WTC11 (cell line): ENCODE measurements at regions not wholly inside any gene's neighbourhood (a gene's known extent, or its start where the extent isn't known, plus 50 kb on each side); places are given as distances from the start of the nearest gene placed in this dataset.

Experiments used
- ATAC-seq: fragments of 200-7000 bp; cut with Tn5 transposase; 2 replicates; pipeline ENCODE4 v1.10.0; 2021; ENCODE audit warnings: mild to moderate bottlenecking, moderate library complexity
- CTCF ChIA-PET: fragments of 300-600 bp; sonication (Branson Sonifier 250); formaldehyde crosslinking; loops from one replicate; lab custom pipeline; 2021; ENCODE audit warnings: antibody characterized with exemption; lab: Charles Lee
- POLR2A ChIA-PET: fragments of 350-600 bp; sonication (Branson Sonifier 250); formaldehyde crosslinking; loops from one replicate; lab custom pipeline; 2021; ENCODE audit warnings: antibody characterized with exemption; lab: Charles Lee
- DNase-seq: peaks from one replicate; pipeline ENCODE4 v3.0.0; 2021; ENCODE audit warnings: low spot score
- H3K27ac Mint-ChIP-seq: 2 replicates; pipeline ENCODE4 v1.8.0; 2021; ENCODE audit warnings: mixed read lengths
- H3K27me3 Mint-ChIP-seq: 2 replicates; pipeline ENCODE4 v1.8.0; 2021; ENCODE audit warnings: low read depth, mild to moderate bottlenecking, moderate library complexity, mixed read lengths
- H3K36me3 Mint-ChIP-seq: 2 replicates; pipeline ENCODE4 v1.8.0; 2021; ENCODE audit warnings: mixed read lengths
- H3K4me1 Mint-ChIP-seq: 2 replicates; pipeline ENCODE4 v1.8.0; 2022; ENCODE audit warnings: mixed read lengths
- H3K4me3 Mint-ChIP-seq: 2 replicates; pipeline ENCODE4 v1.8.0; 2021; ENCODE audit warnings: mild to moderate bottlenecking, moderate library complexity, mixed read lengths
- H3K9me3 Mint-ChIP-seq: 2 replicates; pipeline ENCODE4 v1.8.0; 2021; ENCODE audit warnings: mixed read lengths
- ATF2 ChIP-seq: sonication (generic); formaldehyde crosslinking; IDR thresholded peaks from 2 replicates; pipeline ENCODE4 v1.8.1; 2022; ENCODE audit warnings: low read depth, missing genetic modification reagents, borderline replicate concordance
- CREB1 ChIP-seq: sonication (generic); formaldehyde crosslinking; IDR thresholded peaks from 2 replicates; pipeline ENCODE4 v1.8.0; 2023; ENCODE audit warnings: mild to moderate bottlenecking, missing genetic modification reagents
- E2F1 ChIP-seq: sonication (generic); formaldehyde crosslinking; IDR thresholded peaks from 2 replicates; pipeline ENCODE4 v1.8.0; 2022; ENCODE audit warnings: mild to moderate bottlenecking, missing genetic modification reagents
- EMX1 ChIP-seq: fragments of 250-450 bp; sonication (Bioruptor Pico); IDR thresholded peaks from 2 replicates; pipeline ENCODE4 v1.8.0; 2021; ENCODE audit warnings: mild to moderate bottlenecking
- FOXP4 ChIP-seq: sonication (generic); formaldehyde crosslinking; IDR thresholded peaks from 2 replicates; pipeline ENCODE4 v1.8.0; 2022; ENCODE audit warnings: mild to moderate bottlenecking, missing genetic modification reagents
- HMGXB4 ChIP-seq: sonication (generic); formaldehyde crosslinking; IDR thresholded peaks from 2 replicates; pipeline ENCODE4 v1.8.1; 2023; ENCODE audit warnings: mild to moderate bottlenecking, moderate library complexity, missing genetic modification reagents
- NR1H2 ChIP-seq: sonication (generic); formaldehyde crosslinking; IDR thresholded peaks from 2 replicates; pipeline ENCODE4 v1.9.0; 2021; ENCODE audit warnings: mild to moderate bottlenecking, moderate library complexity, missing genetic modification reagents
- RELA ChIP-seq: sonication (generic); formaldehyde crosslinking; IDR thresholded peaks from 2 replicates; pipeline ENCODE4 v1.8.1; 2022; ENCODE audit warnings: missing genetic modification reagents, mild to moderate bottlenecking, borderline replicate concordance
- ZNF317 ChIP-seq: sonication (generic); formaldehyde crosslinking; IDR thresholded peaks from 2 replicates; pipeline ENCODE4 v1.8.1; 2023; ENCODE audit warnings: low read depth, mild to moderate bottlenecking, moderate library complexity, missing genetic modification reagents, borderline replicate concordance
- ZNF396 ChIP-seq: fragments of 250-450 bp; sonication (Bioruptor Pico); IDR thresholded peaks from 2 replicates; pipeline ENCODE4 v1.8.0; 2021; ENCODE audit warnings: mild to moderate bottlenecking, moderate library complexity, borderline replicate concordance
- ZNF425 ChIP-seq: fragments of 250-450 bp; sonication (Bioruptor Pico); conservative IDR thresholded peaks from 2 replicates; pipeline ENCODE4 v1.9.0; 2021; ENCODE audit warnings: mild to moderate bottlenecking
- TF ChIP-seq, protein P1 (sequence below): sonication (generic); formaldehyde crosslinking; IDR thresholded peaks from 2 replicates; pipeline ENCODE4 v1.8.0; 2023; ENCODE audit warnings: mild to moderate bottlenecking, missing genetic modification reagents
- TF ChIP-seq, protein P2 (sequence below): fragments of 250-450 bp; sonication (Bioruptor Pico); IDR thresholded peaks from 2 replicates; pipeline ENCODE4 v2.1.2; 2022; ENCODE audit warnings: mild to moderate bottlenecking, moderate library complexity
- TF ChIP-seq, protein P3 (sequence below): sonication (generic); formaldehyde crosslinking; IDR thresholded peaks from 2 replicates; pipeline ENCODE4 v1.8.0; 2022; ENCODE audit warnings: missing genetic modification reagents

DNA sequence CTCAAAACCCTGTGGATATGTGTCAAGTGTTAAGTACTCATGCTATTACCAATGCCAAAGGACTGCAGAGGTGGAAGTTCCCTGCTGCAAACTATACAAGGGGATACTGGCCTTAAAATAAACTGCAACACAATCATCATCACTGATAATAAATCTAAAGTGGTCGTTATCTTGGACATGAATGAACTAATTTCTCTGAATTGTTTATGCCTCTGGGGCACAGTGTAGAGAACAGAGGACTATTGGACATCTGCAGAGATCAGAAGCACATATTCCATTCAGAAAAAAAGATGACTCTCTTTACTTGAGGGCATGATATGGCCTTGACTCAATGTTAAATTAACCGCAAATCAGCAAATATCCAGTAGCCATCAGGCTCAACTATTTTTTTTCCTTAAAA, 542.6 kb upstream of the IGFBP7 start (continued):
- no peak for TF ChIP-seq HMGXB4 (CRISPR knock-in tag)

GRCh38 chr4:57640391-57641100, 530.4 kb upstream of the IGFBP7 start:
- ChIA-PET POLR2A (interaction anchor here (0.6 to 0.7 kb wide), 2 partner anchors 196 to 1472 kb away, joined by 4 to 6 read pairs; no protein-coding TSS in a partner anchor), CTCF (interaction anchor here (0.6 to 0.8 kb wide), 2 partner anchors 477 to 941 kb away, joined by 3 read pairs; no protein-coding TSS in a partner anchor)
- H3K27ac Mint-ChIP-seq, result no peak overlapping the region
- no peaks in the 10 kb centered on the region for H3K36me3 Mint-ChIP-seq
- H3K27me3 Mint-ChIP-seq, result no peaks in the 10 kb centered on the region
- H3K4me1 Mint-ChIP-seq, result peaks cover 14% of the 10 kb centered on the region
- H3K4me3 Mint-ChIP-seq, result no peak overlapping the region
- peak; percentile 11 for DNase-seq
- no peaks in the 10 kb centered on the region for H3K9me3 Mint-ChIP-seq
- peak; percentile 74 for ATAC-seq
- TF ChIP-seq, protein P1, sequence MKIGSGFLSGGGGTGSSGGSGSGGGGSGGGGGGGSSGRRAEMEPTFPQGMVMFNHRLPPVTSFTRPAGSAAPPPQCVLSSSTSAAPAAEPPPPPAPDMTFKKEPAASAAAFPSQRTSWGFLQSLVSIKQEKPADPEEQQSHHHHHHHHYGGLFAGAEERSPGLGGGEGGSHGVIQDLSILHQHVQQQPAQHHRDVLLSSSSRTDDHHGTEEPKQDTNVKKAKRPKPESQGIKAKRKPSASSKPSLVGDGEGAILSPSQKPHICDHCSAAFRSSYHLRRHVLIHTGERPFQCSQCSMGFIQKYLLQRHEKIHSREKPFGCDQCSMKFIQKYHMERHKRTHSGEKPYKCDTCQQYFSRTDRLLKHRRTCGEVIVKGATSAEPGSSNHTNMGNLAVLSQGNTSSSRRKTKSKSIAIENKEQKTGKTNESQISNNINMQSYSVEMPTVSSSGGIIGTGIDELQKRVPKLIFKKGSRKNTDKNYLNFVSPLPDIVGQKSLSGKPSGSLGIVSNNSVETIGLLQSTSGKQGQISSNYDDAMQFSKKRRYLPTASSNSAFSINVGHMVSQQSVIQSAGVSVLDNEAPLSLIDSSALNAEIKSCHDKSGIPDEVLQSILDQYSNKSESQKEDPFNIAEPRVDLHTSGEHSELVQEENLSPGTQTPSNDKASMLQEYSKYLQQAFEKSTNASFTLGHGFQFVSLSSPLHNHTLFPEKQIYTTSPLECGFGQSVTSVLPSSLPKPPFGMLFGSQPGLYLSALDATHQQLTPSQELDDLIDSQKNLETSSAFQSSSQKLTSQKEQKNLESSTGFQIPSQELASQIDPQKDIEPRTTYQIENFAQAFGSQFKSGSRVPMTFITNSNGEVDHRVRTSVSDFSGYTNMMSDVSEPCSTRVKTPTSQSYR (CRISPR knock-in tag), result no peak
- TF ChIP-seq, protein P2, sequence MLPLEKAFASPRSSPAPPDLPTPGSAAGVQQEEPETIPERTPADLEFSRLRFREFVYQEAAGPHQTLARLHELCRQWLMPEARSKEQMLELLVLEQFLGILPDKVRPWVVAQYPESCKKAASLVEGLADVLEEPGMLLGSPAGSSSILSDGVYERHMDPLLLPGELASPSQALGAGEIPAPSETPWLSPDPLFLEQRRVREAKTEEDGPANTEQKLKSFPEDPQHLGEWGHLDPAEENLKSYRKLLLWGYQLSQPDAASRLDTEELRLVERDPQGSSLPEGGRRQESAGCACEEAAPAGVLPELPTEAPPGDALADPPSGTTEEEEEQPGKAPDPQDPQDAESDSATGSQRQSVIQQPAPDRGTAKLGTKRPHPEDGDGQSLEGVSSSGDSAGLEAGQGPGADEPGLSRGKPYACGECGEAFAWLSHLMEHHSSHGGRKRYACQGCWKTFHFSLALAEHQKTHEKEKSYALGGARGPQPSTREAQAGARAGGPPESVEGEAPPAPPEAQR, result no peak
- TF ChIP-seq NR1H2 (CRISPR knock-in tag) (no peak), E2F1 (CRISPR knock-in tag) (no peak), RELA (CRISPR knock-in tag) (no peak), ZNF425 (CRISPR knock-in tag) (no peak), ZNF317 (CRISPR knock-in tag) (no peak), FOXP4 (no peak), ZNF396 (CRISPR knock-in tag) (no peak), CREB1 (CRISPR knock-in tag) (no peak), ATF2 (CRISPR knock-in tag) (no peak), EMX1 (CRISPR knock-in tag) (no peak)
- TF ChIP-seq, protein P3, sequence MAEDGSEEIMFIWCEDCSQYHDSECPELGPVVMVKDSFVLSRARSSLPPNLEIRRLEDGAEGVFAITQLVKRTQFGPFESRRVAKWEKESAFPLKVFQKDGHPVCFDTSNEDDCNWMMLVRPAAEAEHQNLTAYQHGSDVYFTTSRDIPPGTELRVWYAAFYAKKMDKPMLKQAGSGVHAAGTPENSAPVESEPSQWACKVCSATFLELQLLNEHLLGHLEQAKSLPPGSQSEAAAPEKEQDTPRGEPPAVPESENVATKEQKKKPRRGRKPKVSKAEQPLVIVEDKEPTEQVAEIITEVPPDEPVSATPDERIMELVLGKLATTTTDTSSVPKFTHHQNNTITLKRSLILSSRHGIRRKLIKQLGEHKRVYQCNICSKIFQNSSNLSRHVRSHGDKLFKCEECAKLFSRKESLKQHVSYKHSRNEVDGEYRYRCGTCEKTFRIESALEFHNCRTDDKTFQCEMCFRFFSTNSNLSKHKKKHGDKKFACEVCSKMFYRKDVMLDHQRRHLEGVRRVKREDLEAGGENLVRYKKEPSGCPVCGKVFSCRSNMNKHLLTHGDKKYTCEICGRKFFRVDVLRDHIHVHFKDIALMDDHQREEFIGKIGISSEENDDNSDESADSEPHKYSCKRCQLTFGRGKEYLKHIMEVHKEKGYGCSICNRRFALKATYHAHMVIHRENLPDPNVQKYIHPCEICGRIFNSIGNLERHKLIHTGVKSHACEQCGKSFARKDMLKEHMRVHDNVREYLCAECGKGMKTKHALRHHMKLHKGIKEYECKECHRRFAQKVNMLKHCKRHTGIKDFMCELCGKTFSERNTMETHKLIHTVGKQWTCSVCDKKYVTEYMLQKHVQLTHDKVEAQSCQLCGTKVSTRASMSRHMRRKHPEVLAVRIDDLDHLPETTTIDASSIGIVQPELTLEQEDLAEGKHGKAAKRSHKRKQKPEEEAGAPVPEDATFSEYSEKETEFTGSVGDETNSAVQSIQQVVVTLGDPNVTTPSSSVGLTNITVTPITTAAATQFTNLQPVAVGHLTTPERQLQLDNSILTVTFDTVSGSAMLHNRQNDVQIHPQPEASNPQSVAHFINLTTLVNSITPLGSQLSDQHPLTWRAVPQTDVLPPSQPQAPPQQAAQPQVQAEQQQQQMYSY (CRISPR knock-in tag), result no peak
